B cell (primary cell): ENCODE measurements at regions not wholly inside any gene's neighbourhood (a gene's known extent, or its start where the extent isn't known, plus 50 kb on each side); places are given as distances from the start of the nearest gene placed in this dataset.

Source experiments
- ATAC-seq: fragments of 200-7000 bp; cut with Tn5 transposase; one replicate; pipeline ENCODE4 v1.10.0; 2021; ENCODE audit warnings: low read depth, mild to moderate bottlenecking, moderate number of reproducible peaks, moderate library complexity
- CTCF ChIA-PET: fragments of 350-600 bp; sonication (Branson Sonifier 250); formaldehyde crosslinking; loops from one replicate; lab custom pipeline; 2021; ENCODE audit warnings: antibody characterized with exemption, inconsistent platforms; lab: Charles Lee
- POLR2A ChIA-PET: fragments of 350-600 bp; sonication (Branson Sonifier 250); formaldehyde crosslinking; loops from one replicate; lab custom pipeline; 2021; ENCODE audit warnings: antibody characterized with exemption; lab: Charles Lee
- DNase-seq: peaks from one replicate; pipeline ENCODE4 v3.0.0; 2013
- H2AFZ ChIP-seq: 2 replicates; pipeline ENCODE4 v1.6.1; 2012; ENCODE audit warnings: mild to moderate bottlenecking, low read depth, low read length; ENCODE audit not compliant: insufficient read depth, poor library complexity, severe bottlenecking
- H3K27ac ChIP-seq, 2 donors: 1 replicate in 1 of 2; 2 replicates in 1 of 2; pipeline ENCODE4 v1.5.1; 2012 to 2013; ENCODE audit warnings: low read length in 2 of 2, mild to moderate bottlenecking in 2 of 2, moderate library complexity in 1 of 2
- H3K27me3 ChIP-seq, 4 experiments: fragments of 200-600 bp in 1 of 4; sonication (generic) in 1 of 4; replicated peaks in 1 of 4; 1 replicate in 2 of 4; 2 replicates in 2 of 4; pipeline versions ENCODE4 v1.6.1 to v1.7.0; 2013 to 2016; ENCODE audit warnings: low read length in 3 of 4, mild to moderate bottlenecking in 2 of 4, mixed read lengths in 1 of 4, moderate library complexity in 1 of 4; ENCODE audit not compliant: insufficient read depth in 4 of 4, control insufficient read depth in 3 of 4; ENCODE audit errors: control extremely low read depth in 1 of 4
- H3K36me3 ChIP-seq, 2 experiments: replicated peaks in 1 of 2; 1 replicate in 1 of 2; 2 replicates in 1 of 2; pipeline versions ENCODE4 v1.6.1 to v1.7.1; 2013; ENCODE audit warnings: low read length in 1 of 2; ENCODE audit not compliant: insufficient read depth in 2 of 2, control insufficient read depth in 1 of 2; ENCODE audit errors: control extremely low read depth in 1 of 2, extremely low read depth in 1 of 2
- H3K4me1 ChIP-seq, 2 donors: fragments of 200-600 bp in 1 of 2; sonication (generic) in 1 of 2; 1 replicate in 1 of 2; 2 replicates in 1 of 2; pipeline versions ENCODE4 v1.5.1 to v1.6.1; 2013 to 2017; ENCODE audit warnings: low read length in 2 of 2; ENCODE audit not compliant: control insufficient read depth in 2 of 2, insufficient read depth in 2 of 2
- H3K4me2 ChIP-seq: replicated peaks from 2 replicates; pipeline ENCODE3; 2012; ENCODE audit warnings: mild to moderate bottlenecking, low read depth, low read length; ENCODE audit not compliant: poor library complexity, severe bottlenecking
- H3K4me3 ChIP-seq, 5 experiments: fragments of 200-600 bp in 1 of 5; sonication (generic) in 1 of 5; 1 replicate in 3 of 5; 2 replicates in 2 of 5; pipeline versions ENCODE4 v1.5.1 to v1.7.0; 2011 to 2016; ENCODE audit warnings: low read length in 4 of 5, mild to moderate bottlenecking in 4 of 5, low read depth in 2 of 5, control low read depth in 1 of 5, moderate library complexity in 1 of 5; ENCODE audit not compliant: insufficient read depth in 1 of 5; ENCODE audit errors: control extremely low read depth in 1 of 5, extremely low read depth in 1 of 5
- H3K79me2 ChIP-seq: fragments of 200-600 bp; sonication (generic); one replicate; pipeline ENCODE4 v1.6.0; 2016; ENCODE audit warnings: low read length; ENCODE audit not compliant: control insufficient read depth, insufficient read depth
- H3K9ac ChIP-seq: fragments of 200-600 bp; sonication (generic); 2 replicates; pipeline ENCODE4 v1.6.1; 2017; ENCODE audit warnings: mild to moderate bottlenecking, low read length, moderate library complexity
- H3K9me3 ChIP-seq, 3 donors: one replicate each; pipeline versions ENCODE4 v1.6.1 to v1.7.1; 2013; ENCODE audit warnings: low read length in 2 of 3; ENCODE audit not compliant: control insufficient read depth in 2 of 3, insufficient read depth in 1 of 3; ENCODE audit errors: control extremely low read depth in 1 of 3
- H4K20me1 ChIP-seq: 2 replicates; pipeline ENCODE4 v1.6.0; 2012; ENCODE audit warnings: mild to moderate bottlenecking, low read length; ENCODE audit not compliant: insufficient read depth, control insufficient read depth, poor library complexity, severe bottlenecking
- H3K27ac Mint-ChIP-seq: one replicate; pipeline ENCODE4 v1.8.0; 2021; ENCODE audit warnings: mixed read lengths
- H3K27me3 Mint-ChIP-seq: one replicate; pipeline ENCODE4 v1.8.0; 2021; ENCODE audit warnings: mixed read lengths
- H3K4me1 Mint-ChIP-seq: one replicate; pipeline ENCODE4 v1.8.0; 2021; ENCODE audit warnings: mixed read lengths
- H3K4me3 Mint-ChIP-seq: one replicate; pipeline ENCODE4 v1.8.0; 2021; ENCODE audit warnings: mixed read lengths
- H3K9me3 Mint-ChIP-seq: one replicate; pipeline ENCODE4 v1.8.0; 2022; ENCODE audit warnings: mixed read lengths; ENCODE audit not compliant: insufficient read depth
- EZH2 ChIP-seq: IDR thresholded peaks from 2 replicates; pipeline ENCODE4 v1.6.1; 2012; ENCODE audit warnings: borderline replicate concordance, low read depth, mild to moderate bottlenecking, moderate library complexity, low read length; ENCODE audit not compliant: insufficient read depth, poor library complexity, severe bottlenecking
- WGBS: methylation state at CpG from one replicate; pipeline ENCODE4 v1.1.5; 2013; ENCODE audit warnings: missing lambda C conversion rate; ENCODE audit not compliant: insufficient coverage; 5-methylcytosine and 5-hydroxymethylcytosine counted together
- intact Hi-C: fragments of 100-400 bp; cut with micrococcal nuclease; formaldehyde crosslinking; loops from one replicate; pipeline ENCODE4 v1.10.0; 2022
- TF ChIP-seq, protein P1 (sequence below): fragments of 200-600 bp; IDR thresholded peaks from one replicate; pipeline ENCODE4 v1.8.0; 2022; ENCODE audit warnings: antibody characterized with exemption, mild to moderate bottlenecking

DNA sequence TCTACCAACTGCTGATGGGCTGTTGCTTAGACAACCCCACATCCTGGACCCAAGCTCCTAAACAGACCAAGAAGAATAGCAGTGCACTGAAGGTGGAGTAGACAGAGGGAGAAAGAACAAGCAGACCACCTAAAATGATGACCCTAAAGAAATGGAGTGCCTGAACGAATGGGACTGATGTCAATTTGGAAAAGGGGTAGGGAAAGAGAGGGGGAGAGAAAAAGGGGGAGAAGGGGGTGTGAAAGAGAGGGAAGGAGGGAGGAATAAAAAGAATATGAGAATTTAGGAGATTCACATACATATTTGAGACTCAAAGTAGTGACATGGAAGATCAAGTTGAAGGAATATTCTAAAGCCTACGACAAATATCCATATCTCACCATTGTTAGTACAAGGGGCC, 144.4 kb upstream of the DUSP10 start:
- H3K9me3 ChIP-seq: no peaks in the 10 kb centered on the region
- peaks cover 9% of the 10 kb centered on the region in 2 donors for H3K4me1 ChIP-seq
- no peaks in the 10 kb centered on the region for H3K79me2 ChIP-seq
- no peak overlapping the region for H3K27ac ChIP-seq
- no peak overlapping the region for H3K4me3 Mint-ChIP-seq
- intact Hi-C loops: no loop called here
- H3K4me2 ChIP-seq: no peak overlapping the region
- H3K4me3 ChIP-seq: no peak overlapping the region
- H2AFZ ChIP-seq: no peak overlapping the region
- ChIA-PET CTCF (no interaction called here), POLR2A (interaction anchor here (0.7 kb wide), 1 partner anchor 22 kb away, joined by 5 read pairs; no protein-coding TSS in a partner anchor)
- H3K27me3 Mint-ChIP-seq: peaks cover 4% of the 10 kb centered on the region
- H3K27me3 ChIP-seq: no peaks in the 10 kb centered on the region
- no peaks in the 10 kb centered on the region for H4K20me1 ChIP-seq
- no peaks in the 10 kb centered on the region for H3K9me3 Mint-ChIP-seq
- H3K9ac ChIP-seq: no peak overlapping the region
- no peak overlapping the region for H3K27ac Mint-ChIP-seq
- no peaks in the 10 kb centered on the region for H3K36me3 ChIP-seq
- ATAC-seq: no peak
- H3K4me1 Mint-ChIP-seq: peaks cover 29% of the 10 kb centered on the region
- DNase-seq: no peak
- 100% methylated on average over 1 of the region's 2 CpGs for WGBS
- no peak for TF ChIP-seq EZH2
- TF ChIP-seq, protein P1, sequence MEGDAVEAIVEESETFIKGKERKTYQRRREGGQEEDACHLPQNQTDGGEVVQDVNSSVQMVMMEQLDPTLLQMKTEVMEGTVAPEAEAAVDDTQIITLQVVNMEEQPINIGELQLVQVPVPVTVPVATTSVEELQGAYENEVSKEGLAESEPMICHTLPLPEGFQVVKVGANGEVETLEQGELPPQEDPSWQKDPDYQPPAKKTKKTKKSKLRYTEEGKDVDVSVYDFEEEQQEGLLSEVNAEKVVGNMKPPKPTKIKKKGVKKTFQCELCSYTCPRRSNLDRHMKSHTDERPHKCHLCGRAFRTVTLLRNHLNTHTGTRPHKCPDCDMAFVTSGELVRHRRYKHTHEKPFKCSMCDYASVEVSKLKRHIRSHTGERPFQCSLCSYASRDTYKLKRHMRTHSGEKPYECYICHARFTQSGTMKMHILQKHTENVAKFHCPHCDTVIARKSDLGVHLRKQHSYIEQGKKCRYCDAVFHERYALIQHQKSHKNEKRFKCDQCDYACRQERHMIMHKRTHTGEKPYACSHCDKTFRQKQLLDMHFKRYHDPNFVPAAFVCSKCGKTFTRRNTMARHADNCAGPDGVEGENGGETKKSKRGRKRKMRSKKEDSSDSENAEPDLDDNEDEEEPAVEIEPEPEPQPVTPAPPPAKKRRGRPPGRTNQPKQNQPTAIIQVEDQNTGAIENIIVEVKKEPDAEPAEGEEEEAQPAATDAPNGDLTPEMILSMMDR: no peak

DNA sequence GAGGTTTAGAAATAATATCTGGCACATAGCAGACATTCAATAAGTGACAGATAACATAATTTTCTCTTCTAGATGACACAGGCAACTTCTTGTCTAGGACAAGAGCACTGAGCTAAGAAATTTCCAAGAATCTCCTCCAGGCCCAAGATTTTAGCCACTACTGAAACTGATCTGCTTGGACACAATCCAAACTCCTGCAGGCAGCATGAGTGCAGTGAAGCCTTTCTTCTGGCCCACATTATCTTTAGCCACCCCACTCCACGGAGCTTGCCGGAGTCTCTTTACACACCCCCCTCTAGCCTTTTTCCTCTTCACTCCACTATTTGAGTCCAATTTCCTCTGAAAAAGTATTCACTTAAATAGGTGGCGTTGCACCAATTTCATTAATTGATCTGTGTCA, 142.9 kb upstream of the DUSP10 start:
- Histone ChIP-seq H3K9me3 (no peaks in the 10 kb centered on the region), H4K20me1 (no peaks in the 10 kb centered on the region), H3K27ac (no peak overlapping the region), H3K79me2 (no peaks in the 10 kb centered on the region), H3K36me3 (no peaks in the 10 kb centered on the region), H3K4me2 (no peak overlapping the region), H3K27me3 (no peaks in the 10 kb centered on the region), H3K4me3 (no peak overlapping the region), H3K4me1 (peaks cover 9% of the 10 kb centered on the region in 2 donors), H3K9ac (no peak overlapping the region), H2AFZ (no peak overlapping the region)
- POLR2A ChIA-PET: no interaction called here
- peaks cover 30% of the 10 kb centered on the region for H3K4me1 Mint-ChIP-seq
- WGBS: 100% methylated on average over 2 of the region's 3 CpGs
- no peaks in the 10 kb centered on the region for H3K9me3 Mint-ChIP-seq
- DNase-seq (no peak), ATAC-seq (no peak)
- CTCF ChIA-PET: no interaction called here
- H3K4me3 Mint-ChIP-seq: no peak overlapping the region
- TF ChIP-seq, protein P1: no peak
- TF ChIP-seq EZH2: no peak
- intact Hi-C loops: loop anchor here (5.0 kb wide), 1 partner anchor 143 kb away; the partner anchor contains the start of gene DUSP10
- peaks cover 4% of the 10 kb centered on the region for H3K27me3 Mint-ChIP-seq
- H3K27ac Mint-ChIP-seq: no peak overlapping the region
